ENCODE measurements at regions not wholly inside any gene's neighbourhood (a gene's known extent, or its start where the extent isn't known, plus 50 kb on each side); places are given as distances from the start of the nearest gene placed in this dataset.

DNA sequence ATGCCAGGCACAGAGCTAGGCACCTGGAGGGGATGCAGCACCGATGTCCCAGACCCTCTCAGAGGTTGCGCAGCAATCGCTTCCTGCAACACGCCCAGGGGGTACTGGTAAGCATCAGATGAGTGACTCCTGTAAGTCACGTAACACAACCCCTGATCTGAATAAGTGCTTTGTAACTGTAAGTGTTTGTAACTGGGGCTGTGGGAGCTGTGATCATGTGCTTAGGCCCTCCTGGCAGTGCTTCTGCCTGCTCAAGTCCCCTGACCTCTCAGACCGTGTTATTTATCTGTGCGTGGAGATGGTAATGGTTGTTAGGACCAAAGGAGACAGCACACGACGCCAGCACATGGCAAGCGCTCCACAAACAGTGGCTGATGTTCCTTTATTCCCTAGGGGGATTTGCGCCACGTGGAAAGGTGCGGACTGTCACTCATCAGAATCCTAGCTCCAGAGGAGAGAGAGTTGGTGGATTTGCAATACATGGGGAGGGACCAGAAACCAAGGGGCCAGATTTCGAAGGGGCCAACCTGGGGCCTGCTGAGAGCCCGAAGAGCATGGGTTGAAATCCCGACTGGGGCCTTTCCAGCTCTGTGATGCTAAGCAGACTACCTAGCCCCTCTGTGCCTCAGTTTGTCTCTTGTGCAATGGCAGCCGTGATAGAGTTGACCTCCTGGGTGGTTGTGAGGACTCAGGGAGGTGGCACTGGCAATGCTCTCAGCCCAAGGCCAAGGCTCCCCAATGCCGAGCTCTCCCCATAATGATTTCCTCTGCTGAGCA lies 151.8 kb downstream of the IRF8 start:
- no peak for TF ChIP-seq POLR2A (IDR thresholded peaks at IDR 0.05)
- TF ChIP-seq, protein P1, sequence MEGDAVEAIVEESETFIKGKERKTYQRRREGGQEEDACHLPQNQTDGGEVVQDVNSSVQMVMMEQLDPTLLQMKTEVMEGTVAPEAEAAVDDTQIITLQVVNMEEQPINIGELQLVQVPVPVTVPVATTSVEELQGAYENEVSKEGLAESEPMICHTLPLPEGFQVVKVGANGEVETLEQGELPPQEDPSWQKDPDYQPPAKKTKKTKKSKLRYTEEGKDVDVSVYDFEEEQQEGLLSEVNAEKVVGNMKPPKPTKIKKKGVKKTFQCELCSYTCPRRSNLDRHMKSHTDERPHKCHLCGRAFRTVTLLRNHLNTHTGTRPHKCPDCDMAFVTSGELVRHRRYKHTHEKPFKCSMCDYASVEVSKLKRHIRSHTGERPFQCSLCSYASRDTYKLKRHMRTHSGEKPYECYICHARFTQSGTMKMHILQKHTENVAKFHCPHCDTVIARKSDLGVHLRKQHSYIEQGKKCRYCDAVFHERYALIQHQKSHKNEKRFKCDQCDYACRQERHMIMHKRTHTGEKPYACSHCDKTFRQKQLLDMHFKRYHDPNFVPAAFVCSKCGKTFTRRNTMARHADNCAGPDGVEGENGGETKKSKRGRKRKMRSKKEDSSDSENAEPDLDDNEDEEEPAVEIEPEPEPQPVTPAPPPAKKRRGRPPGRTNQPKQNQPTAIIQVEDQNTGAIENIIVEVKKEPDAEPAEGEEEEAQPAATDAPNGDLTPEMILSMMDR (IDR thresholded peaks at IDR 0.05), result no peak
